Activated naive CD8-positive, alpha-beta T cell treated with anti-CD3 and anti-CD28 coated beads, Interleukin-2, amount 10 ng/mL, durations not matched to agents 7 days and 5 days (primary cell): ENCODE measurements at regions not wholly inside any gene's neighbourhood (a gene's known extent, or its start where the extent isn't known, plus 50 kb on each side); places are given as distances from the start of the nearest gene placed in this dataset.
"Not testable (repeated sequence)": the region's sequence is repeated elsewhere in the genome, so short reads cannot be mapped to it uniquely, and the experiment has no call there.

Experiments
- ATAC-seq: fragments of 150-1000 bp; cut with Tn5 transposase; one replicate; pipeline ENCODE4 v1.10.0; 2021; ENCODE audit warnings: low read depth, moderate library complexity
- POLR2A ChIA-PET: fragments of 350-600 bp; sonication (Branson Sonifier 250); formaldehyde crosslinking; loops from one replicate; lab custom pipeline; 2021; ENCODE audit warnings: antibody characterized with exemption; lab: Charles Lee
- DNase-seq: peaks from one replicate; pipeline ENCODE4 v3.0.0; 2021
- H3K27ac Mint-ChIP-seq: one replicate; pipeline ENCODE4 v1.8.0; 2022; ENCODE audit warnings: mild to moderate bottlenecking, mixed read lengths
- H3K27me3 Mint-ChIP-seq: one replicate; pipeline ENCODE4 v1.8.0; 2022; ENCODE audit warnings: mild to moderate bottlenecking, moderate library complexity, mixed read lengths
- H3K36me3 Mint-ChIP-seq: one replicate; pipeline ENCODE4 v1.8.0; 2021; ENCODE audit warnings: mild to moderate bottlenecking, mixed read lengths
- H3K4me1 Mint-ChIP-seq: one replicate; pipeline ENCODE4 v1.8.0; 2021; ENCODE audit warnings: mixed read lengths
- H3K4me3 Mint-ChIP-seq: one replicate; pipeline ENCODE4 v1.8.0; 2022; ENCODE audit warnings: mild to moderate bottlenecking, moderate library complexity, mixed read lengths
- H3K9me3 Mint-ChIP-seq: one replicate; pipeline ENCODE4 v1.8.0; 2021; ENCODE audit warnings: mixed read lengths

- ATAC-seq (no peak), DNase-seq (no peak)
- POLR2A ChIA-PET = no interaction called here
- Mint-ChIP-seq H3K4me1 (no peaks in the 10 kb centered on the region), H3K27ac (no peak overlapping the region), H3K27me3 (peaks cover 3% of the 10 kb centered on the region), H3K4me3 (no peak overlapping the region), H3K9me3 (peaks cover 2% of the 10 kb centered on the region), H3K36me3 (no peaks in the 10 kb centered on the region)
Observed at GRCh38 chr17:12195418-12195817, 174.7 kb downstream of the MAP2K4 start.

GRCh38 chr17:12201294-12201880 lies 180.7 kb downstream of the MAP2K4 start:
- DNase-seq (no peak), ATAC-seq (no peak)
- no peak overlapping the region for H3K4me3 Mint-ChIP-seq
- H3K4me1 Mint-ChIP-seq = no peaks in the 10 kb centered on the region
- no peak overlapping the region for H3K27ac Mint-ChIP-seq
- no peaks in the 10 kb centered on the region for H3K9me3 Mint-ChIP-seq
- no peaks in the 10 kb centered on the region for H3K36me3 Mint-ChIP-seq
- POLR2A ChIA-PET = no interaction called here
- H3K27me3 Mint-ChIP-seq = peaks cover 3% of the 10 kb centered on the region

- H3K27ac Mint-ChIP-seq = no peak overlapping the region
- H3K9me3 Mint-ChIP-seq = peaks cover 2% of the 10 kb centered on the region
- POLR2A ChIA-PET = no interaction called here
- peaks cover 1% of the 10 kb centered on the region for H3K27me3 Mint-ChIP-seq
- ATAC-seq (no peak), DNase-seq (no peak)
- H3K36me3 Mint-ChIP-seq = no peaks in the 10 kb centered on the region
- no peaks in the 10 kb centered on the region for H3K4me1 Mint-ChIP-seq
- no peak overlapping the region for H3K4me3 Mint-ChIP-seq
Observed at GRCh38 chr17:12209632-12210191, 189.0 kb downstream of the MAP2K4 start.

- H3K27ac Mint-ChIP-seq, H3K27me3 Mint-ChIP-seq, DNase-seq, H3K36me3 Mint-ChIP-seq, H3K4me3 Mint-ChIP-seq, H3K9me3 Mint-ChIP-seq, POLR2A ChIA-PET, ATAC-seq, H3K4me1 Mint-ChIP-seq: not testable (repeated sequence)
Observed at GRCh38 chr17:12220714-12221439, 200.2 kb downstream of the MAP2K4 start.

GRCh38 chr17:12222392-12222791 lies 201.7 kb downstream of the MAP2K4 start:
- Mint-ChIP-seq H3K27me3 (no peaks in the 10 kb centered on the region), H3K9me3 (peaks cover 3% of the 10 kb centered on the region), H3K4me3 (no peak overlapping the region), H3K4me1 (no peaks in the 10 kb centered on the region), H3K36me3 (no peaks in the 10 kb centered on the region), H3K27ac (no peak overlapping the region)
- POLR2A ChIA-PET = no interaction called here
- ATAC-seq = no peak
- no peak for DNase-seq

GRCh38 chr17:12227547-12227946 lies 206.9 kb downstream of the MAP2K4 start:
- POLR2A ChIA-PET = no interaction called here
- ATAC-seq = no peak

GRCh38 chr17:12229335-12229734 lies 208.7 kb downstream of the MAP2K4 start:
- peaks cover 3% of the 10 kb centered on the region for H3K9me3 Mint-ChIP-seq
- DNase-seq = no peak
- H3K27ac Mint-ChIP-seq = no peak overlapping the region
- no peak for ATAC-seq
- no peaks in the 10 kb centered on the region for H3K36me3 Mint-ChIP-seq
- no peak overlapping the region for H3K4me3 Mint-ChIP-seq
- H3K4me1 Mint-ChIP-seq = no peaks in the 10 kb centered on the region
- no peaks in the 10 kb centered on the region for H3K27me3 Mint-ChIP-seq
- POLR2A ChIA-PET = no interaction called here

More at GRCh38 chr17:12227547-12227946, 206.9 kb downstream of the MAP2K4 start:
- Mint-ChIP-seq H3K27ac (no peak overlapping the region), H3K9me3 (peaks cover 3% of the 10 kb centered on the region), H3K36me3 (no peaks in the 10 kb centered on the region), H3K4me1 (no peaks in the 10 kb centered on the region), H3K27me3 (no peaks in the 10 kb centered on the region), H3K4me3 (no peak overlapping the region)
- DNase-seq = no peak

GRCh38 chr17:12230481-12231354 lies 210.0 kb downstream of the MAP2K4 start:
- POLR2A ChIA-PET = no interaction called here
- no peaks in the 10 kb centered on the region for H3K27me3 Mint-ChIP-seq
- ATAC-seq = no peak
- no peaks in the 10 kb centered on the region for H3K36me3 Mint-ChIP-seq
- DNase-seq = no peak
- H3K4me3 Mint-ChIP-seq = no peak overlapping the region
- no peak overlapping the region for H3K27ac Mint-ChIP-seq
- H3K9me3 Mint-ChIP-seq = peaks cover 3% of the 10 kb centered on the region
- H3K4me1 Mint-ChIP-seq = no peaks in the 10 kb centered on the region

- no peak for ATAC-seq
- POLR2A ChIA-PET = no interaction called here
Observed at GRCh38 chr17:12231355-12231682, 210.6 kb downstream of the MAP2K4 start.

GRCh38 chr17:12239021-12239420 lies 218.3 kb downstream of the MAP2K4 start:
- DNase-seq, H3K27me3 Mint-ChIP-seq, ATAC-seq, H3K4me3 Mint-ChIP-seq, H3K9me3 Mint-ChIP-seq, H3K27ac Mint-ChIP-seq, H3K36me3 Mint-ChIP-seq, H3K4me1 Mint-ChIP-seq, POLR2A ChIA-PET: not testable (repeated sequence)

More at GRCh38 chr17:12231355-12231682, 210.6 kb downstream of the MAP2K4 start:
- H3K36me3 Mint-ChIP-seq = no peaks in the 10 kb centered on the region
- no peak overlapping the region for H3K27ac Mint-ChIP-seq
- no peak overlapping the region for H3K4me3 Mint-ChIP-seq
- no peaks in the 10 kb centered on the region for H3K27me3 Mint-ChIP-seq
- no peak for DNase-seq
- H3K4me1 Mint-ChIP-seq = no peaks in the 10 kb centered on the region
- H3K9me3 Mint-ChIP-seq = peaks cover 3% of the 10 kb centered on the region

- H3K36me3 Mint-ChIP-seq = no peaks in the 10 kb centered on the region
- no peaks in the 10 kb centered on the region for H3K9me3 Mint-ChIP-seq
- H3K27ac Mint-ChIP-seq = no peak overlapping the region
- DNase-seq = no peak
- no peak overlapping the region for H3K4me3 Mint-ChIP-seq
- H3K4me1 Mint-ChIP-seq = no peaks in the 10 kb centered on the region
- POLR2A ChIA-PET = no interaction called here
- ATAC-seq = no peak
- no peaks in the 10 kb centered on the region for H3K27me3 Mint-ChIP-seq
Observed at GRCh38 chr17:12242345-12242954, 221.8 kb downstream of the MAP2K4 start.

GRCh38 chr17:12247761-12248160 lies 227.1 kb downstream of the MAP2K4 start:
- H3K27me3 Mint-ChIP-seq = no peaks in the 10 kb centered on the region
- DNase-seq = no peak
- no peaks in the 10 kb centered on the region for H3K9me3 Mint-ChIP-seq
- ATAC-seq = no peak
- no peak overlapping the region for H3K4me3 Mint-ChIP-seq
- POLR2A ChIA-PET = no interaction called here
- no peaks in the 10 kb centered on the region for H3K36me3 Mint-ChIP-seq
- no peaks in the 10 kb centered on the region for H3K4me1 Mint-ChIP-seq
- no peak overlapping the region for H3K27ac Mint-ChIP-seq

GRCh38 chr17:12250973-12251372 lies 230.3 kb downstream of the MAP2K4 start:
- ATAC-seq (no peak), DNase-seq (no peak)
- POLR2A ChIA-PET = no interaction called here
- Mint-ChIP-seq H3K27ac (no peak overlapping the region), H3K4me1 (no peaks in the 10 kb centered on the region), H3K4me3 (no peak overlapping the region), H3K9me3 (no peaks in the 10 kb centered on the region), H3K36me3 (no peaks in the 10 kb centered on the region), H3K27me3 (no peaks in the 10 kb centered on the region)
